ENCODE measurements at regions not wholly inside any gene's neighbourhood (a gene's known extent, or its start where the extent isn't known, plus 50 kb on each side); places are given as distances from the start of the nearest gene placed in this dataset.

DNA sequence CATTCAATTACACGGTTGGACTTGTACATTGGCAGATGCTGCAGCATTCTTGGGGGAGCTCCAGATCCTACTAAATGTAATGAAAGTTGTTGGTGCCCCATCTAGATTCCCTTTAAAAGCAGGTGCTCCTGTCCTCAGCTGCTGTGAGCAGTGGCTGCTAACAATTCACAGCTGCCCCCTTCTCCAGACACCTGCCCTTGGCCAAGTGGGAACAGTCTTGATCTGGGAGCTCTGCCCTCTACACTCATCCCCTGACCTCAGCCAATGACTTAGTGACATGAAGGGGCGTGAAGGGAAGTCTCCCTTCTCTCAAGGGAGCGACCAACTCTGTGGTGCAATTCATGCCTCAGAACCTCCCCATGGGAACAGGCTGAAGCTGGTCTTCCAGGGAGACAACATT, 125.7 kb downstream of the EIF4E start:
- Histone ChIP-seq H3K9me3 (ENCODE audit: control insufficient read depth, low read depth, low read length) (no peaks in the 10 kb centered on the region), H3K4me2 (ENCODE audit: control insufficient read depth, extremely low read depth, insufficient read depth, low read depth, low read length) (no peak overlapping the region), H3K9ac (ENCODE audit: control insufficient read depth, extremely low read depth, insufficient read depth, low read length) (no peak overlapping the region), H4K20me1 (ENCODE audit: control insufficient read depth, extremely low read depth, insufficient read depth, low read length) (no peaks in the 10 kb centered on the region), H3K9me1 (ENCODE audit: control insufficient read depth, extremely low read depth, insufficient read depth, low read length) (no peaks in the 10 kb centered on the region), H3K27ac (ENCODE audit: control insufficient read depth, insufficient read depth, low read length) (no peak overlapping the region), H3K79me2 (ENCODE audit: control insufficient read depth, insufficient read depth, low read length) (no peaks in the 10 kb centered on the region), H2AFZ (ENCODE audit: control insufficient read depth, low read length) (no peak overlapping the region), H3K27me3 (ENCODE audit: control insufficient read depth, extremely low read depth, insufficient read depth, low read length) (no peaks in the 10 kb centered on the region), H3K4me1 (ENCODE audit: control insufficient read depth, extremely low read depth, insufficient read depth, low read length) (no peaks in the 10 kb centered on the region), H3K36me3 (ENCODE audit: control insufficient read depth in 2 of 2, extremely low read depth in 1 of 2, insufficient read depth in 2 of 2, low read length in 2 of 2) (no peaks in the 10 kb centered on the region), H3K4me3 (ENCODE audit: control insufficient read depth in 2 of 3, extremely low read depth in 1 of 3, insufficient read depth in 2 of 3, low read depth in 1 of 3, low read length in 3 of 3) (no peak overlapping the region)
- no peak for DNase-seq (ENCODE audit: low read depth, low spot score)
- FAIRE-seq: no peak
- no peak for TF ChIP-seq EZH2 (IDR thresholded peaks at IDR 0.05; ENCODE audit: low read length)
- dilution Hi-C loops (cut with MboI; ENCODE audit: extremely low pct_ligation_motif_present, low sequenced_read_pairs): no loop called here

DNA sequence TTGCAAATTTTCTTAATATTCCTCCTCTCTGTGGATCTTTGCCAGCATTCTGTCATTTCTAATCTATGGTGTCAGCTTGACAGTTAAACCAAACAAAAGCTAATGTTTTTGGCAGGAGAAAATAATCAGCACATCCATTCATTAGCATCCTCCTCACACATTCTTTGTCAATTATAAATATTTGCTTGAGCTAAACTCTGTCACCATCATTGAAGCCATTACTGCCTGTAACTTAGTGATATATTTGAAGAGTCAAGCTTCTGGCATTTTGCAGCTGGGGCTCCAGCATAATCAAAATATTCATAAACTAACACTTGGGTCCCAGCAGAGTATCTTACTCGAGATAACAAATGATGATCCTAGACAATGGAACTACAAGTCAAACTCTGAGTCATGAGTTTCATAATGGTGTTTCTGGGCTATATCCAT, 126.1 kb downstream of the EIF4E start:
- H3K4me1 ChIP-seq (ENCODE audit: control insufficient read depth, extremely low read depth, insufficient read depth, low read length): no peaks in the 10 kb centered on the region
- no peak for FAIRE-seq
- no peak for DNase-seq (ENCODE audit: low read depth, low spot score)

More for the DNA sequence above, 126.1 kb downstream of the EIF4E start:
- Histone ChIP-seq H3K4me3 (ENCODE audit: control insufficient read depth in 2 of 3, extremely low read depth in 1 of 3, insufficient read depth in 2 of 3, low read depth in 1 of 3, low read length in 3 of 3) (no peak overlapping the region), H3K79me2 (ENCODE audit: control insufficient read depth, insufficient read depth, low read length) (no peaks in the 10 kb centered on the region), H3K9ac (ENCODE audit: control insufficient read depth, extremely low read depth, insufficient read depth, low read length) (no peak overlapping the region), H3K36me3 (ENCODE audit: control insufficient read depth in 2 of 2, extremely low read depth in 1 of 2, insufficient read depth in 2 of 2, low read length in 2 of 2) (no peaks in the 10 kb centered on the region), H3K9me3 (ENCODE audit: control insufficient read depth, low read depth, low read length) (no peaks in the 10 kb centered on the region), H3K4me2 (ENCODE audit: control insufficient read depth, extremely low read depth, insufficient read depth, low read depth, low read length) (no peak overlapping the region), H3K27ac (ENCODE audit: control insufficient read depth, insufficient read depth, low read length) (no peak overlapping the region), H2AFZ (ENCODE audit: control insufficient read depth, low read length) (no peak overlapping the region), H3K9me1 (ENCODE audit: control insufficient read depth, extremely low read depth, insufficient read depth, low read length) (no peaks in the 10 kb centered on the region), H4K20me1 (ENCODE audit: control insufficient read depth, extremely low read depth, insufficient read depth, low read length) (no peaks in the 10 kb centered on the region), H3K27me3 (ENCODE audit: control insufficient read depth, extremely low read depth, insufficient read depth, low read length) (no peaks in the 10 kb centered on the region)
- dilution Hi-C loops (cut with MboI; ENCODE audit: extremely low pct_ligation_motif_present, low sequenced_read_pairs): no loop called here
- TF ChIP-seq EZH2 (IDR thresholded peaks at IDR 0.05; ENCODE audit: low read length): no peak
- TF ChIP-seq, protein P1, sequence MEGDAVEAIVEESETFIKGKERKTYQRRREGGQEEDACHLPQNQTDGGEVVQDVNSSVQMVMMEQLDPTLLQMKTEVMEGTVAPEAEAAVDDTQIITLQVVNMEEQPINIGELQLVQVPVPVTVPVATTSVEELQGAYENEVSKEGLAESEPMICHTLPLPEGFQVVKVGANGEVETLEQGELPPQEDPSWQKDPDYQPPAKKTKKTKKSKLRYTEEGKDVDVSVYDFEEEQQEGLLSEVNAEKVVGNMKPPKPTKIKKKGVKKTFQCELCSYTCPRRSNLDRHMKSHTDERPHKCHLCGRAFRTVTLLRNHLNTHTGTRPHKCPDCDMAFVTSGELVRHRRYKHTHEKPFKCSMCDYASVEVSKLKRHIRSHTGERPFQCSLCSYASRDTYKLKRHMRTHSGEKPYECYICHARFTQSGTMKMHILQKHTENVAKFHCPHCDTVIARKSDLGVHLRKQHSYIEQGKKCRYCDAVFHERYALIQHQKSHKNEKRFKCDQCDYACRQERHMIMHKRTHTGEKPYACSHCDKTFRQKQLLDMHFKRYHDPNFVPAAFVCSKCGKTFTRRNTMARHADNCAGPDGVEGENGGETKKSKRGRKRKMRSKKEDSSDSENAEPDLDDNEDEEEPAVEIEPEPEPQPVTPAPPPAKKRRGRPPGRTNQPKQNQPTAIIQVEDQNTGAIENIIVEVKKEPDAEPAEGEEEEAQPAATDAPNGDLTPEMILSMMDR (optimal IDR thresholded peaks at IDR 0.05 in 1 of 3, IDR thresholded peaks at IDR 0.05 in 1 of 3, conservative IDR thresholded peaks at IDR 0.05 in 1 of 3; ENCODE audit: extremely low read depth in 1 of 3, insufficient read depth in 2 of 3, low read length in 3 of 3): no peak
